ENCODE measurements at regions not wholly inside any gene's neighbourhood (a gene's known extent, or its start where the extent isn't known, plus 50 kb on each side); places are given as distances from the start of the nearest gene placed in this dataset.

DNA sequence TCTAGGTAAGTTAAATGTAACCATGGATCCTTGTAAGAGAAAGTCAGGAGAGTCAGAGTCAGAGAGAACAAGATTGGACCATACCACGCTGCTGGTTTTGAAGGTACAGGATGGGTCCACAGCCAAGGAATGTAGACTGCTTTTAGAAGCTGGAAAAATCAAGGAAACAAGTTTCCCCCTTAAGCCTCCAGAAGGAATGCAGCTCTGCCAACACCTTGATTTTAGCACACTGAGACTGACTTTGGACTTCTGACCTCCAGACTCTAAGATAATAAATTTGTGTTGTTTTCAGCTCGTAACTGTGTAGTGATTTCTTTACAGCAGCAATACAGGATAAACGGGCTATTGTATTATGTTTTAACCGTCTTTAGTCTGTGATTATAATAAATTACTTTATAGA is 108.0 kb upstream of the USP38 start:
- 100% methylated on average over 1 of the region's 4 CpGs for WGBS (ENCODE audit: insufficient coverage)
- Mint-ChIP-seq H3K27ac (no peak overlapping the region), H3K36me3 (no peaks in the 10 kb centered on the region), H3K27me3 (ENCODE audit: low read depth in 3 of 3) (no peaks in the 10 kb centered on the region), H3K4me3 (no peak overlapping the region), H3K4me1 (no peaks in the 10 kb centered on the region), H3K9me3 (peaks cover 0 to 3% (median 0%) of the 10 kb centered on the region in 7 donors)
- Histone ChIP-seq H3K9ac (ENCODE audit: insufficient read depth, low read length, poor library complexity, severe bottlenecking) (no peak overlapping the region), H3K36me3 (replicated peaks in 1 of 2; ENCODE audit: control insufficient read depth in 1 of 2, insufficient read depth in 2 of 2, low read length in 2 of 2) (no peaks in the 10 kb centered on the region), H3K27me3 (ENCODE audit: control insufficient read depth in 2 of 2, insufficient read depth in 2 of 2, low read length in 2 of 2) (no peaks in the 10 kb centered on the region), H3K4me3 (replicated peaks in 1 of 3; ENCODE audit: low read depth in 2 of 3, low read length in 3 of 3) (no peak overlapping the region), H3K9me3 (replicated peaks in 1 of 2; ENCODE audit: control insufficient read depth in 1 of 2, insufficient read depth in 1 of 2, low read length in 2 of 2) (no peaks in the 10 kb centered on the region), H2AFZ (ENCODE audit: insufficient read depth, low read depth, low read length, poor library complexity, severe bottlenecking) (no peak overlapping the region), H3K79me2 (ENCODE audit: insufficient read depth, low read length) (no peaks in the 10 kb centered on the region), H3K4me1 (ENCODE audit: control insufficient read depth in 1 of 2, insufficient read depth in 2 of 2, low read length in 2 of 2) (no peaks in the 10 kb centered on the region), H3K4me2 (replicated peaks; ENCODE audit: extremely low read depth, low read length, poor library complexity, severe bottlenecking) (no peak overlapping the region), H3K27ac (ENCODE audit: low read depth in 1 of 2, low read length in 2 of 2) (no peak overlapping the region), H4K20me1 (ENCODE audit: insufficient read depth, low read length) (no peaks in the 10 kb centered on the region)
- no peak for DNase-seq
- intact Hi-C loops (cut with micrococcal nuclease), result no loop called here
- TF ChIP-seq, protein P1, sequence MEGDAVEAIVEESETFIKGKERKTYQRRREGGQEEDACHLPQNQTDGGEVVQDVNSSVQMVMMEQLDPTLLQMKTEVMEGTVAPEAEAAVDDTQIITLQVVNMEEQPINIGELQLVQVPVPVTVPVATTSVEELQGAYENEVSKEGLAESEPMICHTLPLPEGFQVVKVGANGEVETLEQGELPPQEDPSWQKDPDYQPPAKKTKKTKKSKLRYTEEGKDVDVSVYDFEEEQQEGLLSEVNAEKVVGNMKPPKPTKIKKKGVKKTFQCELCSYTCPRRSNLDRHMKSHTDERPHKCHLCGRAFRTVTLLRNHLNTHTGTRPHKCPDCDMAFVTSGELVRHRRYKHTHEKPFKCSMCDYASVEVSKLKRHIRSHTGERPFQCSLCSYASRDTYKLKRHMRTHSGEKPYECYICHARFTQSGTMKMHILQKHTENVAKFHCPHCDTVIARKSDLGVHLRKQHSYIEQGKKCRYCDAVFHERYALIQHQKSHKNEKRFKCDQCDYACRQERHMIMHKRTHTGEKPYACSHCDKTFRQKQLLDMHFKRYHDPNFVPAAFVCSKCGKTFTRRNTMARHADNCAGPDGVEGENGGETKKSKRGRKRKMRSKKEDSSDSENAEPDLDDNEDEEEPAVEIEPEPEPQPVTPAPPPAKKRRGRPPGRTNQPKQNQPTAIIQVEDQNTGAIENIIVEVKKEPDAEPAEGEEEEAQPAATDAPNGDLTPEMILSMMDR (IDR thresholded peaks at IDR 0.05), result no peak

DNA sequence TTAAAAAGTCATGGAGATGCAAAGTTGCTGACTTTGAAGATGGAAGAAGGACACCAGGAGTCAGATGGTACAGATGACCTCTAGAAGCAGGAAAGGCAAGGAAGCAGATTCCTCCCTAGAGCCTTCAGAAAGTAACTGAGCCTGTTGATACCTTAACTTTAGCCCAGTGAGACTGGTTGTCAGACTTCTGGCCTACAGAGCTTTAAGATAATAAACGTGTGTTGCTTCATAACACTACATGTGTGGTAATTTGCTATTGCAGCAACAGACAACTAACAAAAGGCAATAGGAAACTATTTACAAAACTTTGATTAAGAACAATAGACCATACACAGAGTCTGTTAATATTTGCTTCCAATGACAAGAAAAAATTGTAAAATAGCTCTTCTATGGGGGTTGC is 102.0 kb upstream of the USP38 start:
- TF ChIP-seq, protein P1 (IDR thresholded peaks at IDR 0.05), result no peak

More for the DNA sequence above, 102.0 kb upstream of the USP38 start:
- Histone ChIP-seq H3K79me2 (ENCODE audit: insufficient read depth, low read length) (no peaks in the 10 kb centered on the region), H3K4me2 (replicated peaks; ENCODE audit: extremely low read depth, low read length, poor library complexity, severe bottlenecking) (no peak overlapping the region), H2AFZ (ENCODE audit: insufficient read depth, low read depth, low read length, poor library complexity, severe bottlenecking) (no peak overlapping the region), H3K9me3 (replicated peaks in 1 of 2; ENCODE audit: control insufficient read depth in 1 of 2, insufficient read depth in 1 of 2, low read length in 2 of 2) (no peaks in the 10 kb centered on the region), H3K9ac (ENCODE audit: insufficient read depth, low read length, poor library complexity, severe bottlenecking) (no peak overlapping the region), H3K4me1 (ENCODE audit: control insufficient read depth in 1 of 2, insufficient read depth in 2 of 2, low read length in 2 of 2) (peaks cover 0 to 4% of the 10 kb centered on the region in 2 donors), H3K4me3 (replicated peaks in 1 of 3; ENCODE audit: low read depth in 2 of 3, low read length in 3 of 3) (no peak overlapping the region), H3K27ac (ENCODE audit: low read depth in 1 of 2, low read length in 2 of 2) (no peak overlapping the region), H4K20me1 (ENCODE audit: insufficient read depth, low read length) (no peaks in the 10 kb centered on the region), H3K27me3 (ENCODE audit: control insufficient read depth in 2 of 2, insufficient read depth in 2 of 2, low read length in 2 of 2) (no peaks in the 10 kb centered on the region), H3K36me3 (replicated peaks in 1 of 2; ENCODE audit: control insufficient read depth in 1 of 2, insufficient read depth in 2 of 2, low read length in 2 of 2) (no peaks in the 10 kb centered on the region)
- H3K4me3 Mint-ChIP-seq, result no peak overlapping the region
- H3K9me3 Mint-ChIP-seq, result no peaks in the 10 kb centered on the region
- H3K27ac Mint-ChIP-seq, result no peak overlapping the region
- WGBS (ENCODE audit: insufficient coverage), result no CpG with 5 or more reads among the region's 1 CpG
- H3K4me1 Mint-ChIP-seq, result peaks cover 4% of the 10 kb centered on the region
- no peaks in the 10 kb centered on the region for H3K27me3 Mint-ChIP-seq (ENCODE audit: low read depth in 3 of 3)
- H3K36me3 Mint-ChIP-seq, result no peaks in the 10 kb centered on the region
- DNase-seq, result no peak
- intact Hi-C loops (cut with micrococcal nuclease), result no loop called here
